ENCODE measurements at regions not wholly inside any gene's neighbourhood (a gene's known extent, or its start where the extent isn't known, plus 50 kb on each side); places are given as distances from the start of the nearest gene placed in this dataset.

GRCh38 chr17:71157297-71157696, 963.5 kb upstream of the SOX9 start:
- TF ChIP-seq CTCF (IDR thresholded peaks at IDR 0.05; ENCODE audit: control extremely low read depth in 1 of 3, insufficient read depth in 1 of 3, low read depth in 1 of 3, low read length in 3 of 3), result no peak
- TF ChIP-seq EP300 (IDR thresholded peaks at IDR 0.05; ENCODE audit: borderline replicate concordance in 1 of 2, low read depth in 2 of 2, low read length in 2 of 2), result no peak
- TF ChIP-seq POLR2A (IDR thresholded peaks at IDR 0.05; ENCODE audit: control extremely low read depth in 1 of 2, low read depth in 2 of 2, low read length in 2 of 2), result no peak
- no peak for TF ChIP-seq RAD21 (IDR thresholded peaks at IDR 0.05 in 1 of 2, conservative IDR thresholded peaks at IDR 0.05 in 1 of 2; ENCODE audit: low read depth in 2 of 2, low read length in 2 of 2)
- no peak for TF ChIP-seq BRCA1 (IDR thresholded peaks at IDR 0.05; ENCODE audit: low read depth, low read length)
- no peak for TF ChIP-seq RFX5 (IDR thresholded peaks at IDR 0.05; ENCODE audit: borderline replicate concordance, low read depth, low read length)
- TF ChIP-seq ATF3 (IDR thresholded peaks at IDR 0.05; ENCODE audit: insufficient read depth, low read depth, low read length), result no peak
- TF ChIP-seq NRF1 (IDR thresholded peaks at IDR 0.05; ENCODE audit: low read depth, low read length), result no peak
- TF ChIP-seq BCL11A (IDR thresholded peaks at IDR 0.05; ENCODE audit: low read depth in 2 of 2, low read length in 2 of 2), result no peak
